HepG2 (cell line): ENCODE measurements at regions not wholly inside any gene's neighbourhood (a gene's known extent, or its start where the extent isn't known, plus 50 kb on each side); places are given as distances from the start of the nearest gene placed in this dataset.
A peak's percentile ranks its signal among the peaks of the same experiment; 100 is the strongest.

Experiments
- AKAP8 ChIP-seq: sonication (generic); formaldehyde crosslinking; IDR thresholded peaks from 2 replicates; pipeline ENCODE4 v1.5.1; 2020; ENCODE audit warnings: mild to moderate bottlenecking, missing genetic modification reagents
- ARNT2 ChIP-seq: sonication (generic); formaldehyde crosslinking; IDR thresholded peaks from 2 replicates; pipeline ENCODE4 v1.8.0; 2022; ENCODE audit warnings: mild to moderate bottlenecking, low read depth, missing genetic modification reagents, moderate library complexity
- CREM ChIP-seq, 2 experiments: sonication (generic) in 1 of 2; formaldehyde crosslinking in 1 of 2; IDR thresholded peaks; 2 replicates each; pipeline versions ENCODE4 v1.4.0 to v1.6.1; 2016 to 2020; ENCODE audit warnings: antibody characterized with exemption in 1 of 2, mild to moderate bottlenecking in 1 of 2, missing genetic modification reagents in 1 of 2
- FOXK2 ChIP-seq: fragments of 450-650 bp; IDR thresholded peaks from 2 replicates; pipeline ENCODE4 v1.6.1; 2016
- FUBP1 ChIP-seq: sonication (generic); formaldehyde crosslinking; IDR thresholded peaks from 2 replicates; pipeline ENCODE4 v1.5.1; 2020; ENCODE audit warnings: missing genetic modification reagents, mild to moderate bottlenecking, borderline replicate concordance
- HDAC1 ChIP-seq: sonication (generic); formaldehyde crosslinking; IDR thresholded peaks from 2 replicates; pipeline ENCODE4 v1.5.1; 2020; ENCODE audit warnings: mild to moderate bottlenecking, missing genetic modification reagents
- MEIS1 ChIP-seq: sonication (generic); formaldehyde crosslinking; IDR thresholded peaks from 2 replicates; pipeline ENCODE4 v1.9.0; 2021; ENCODE audit warnings: mild to moderate bottlenecking, missing genetic modification reagents, moderate library complexity, borderline replicate concordance
- MZF1 ChIP-seq: sonication (generic); formaldehyde crosslinking; IDR thresholded peaks from 2 replicates; pipeline ENCODE4 v1.8.1; 2023; ENCODE audit warnings: mild to moderate bottlenecking, missing genetic modification reagents, borderline replicate concordance
- PATZ1 ChIP-seq: sonication (generic); formaldehyde crosslinking; IDR thresholded peaks from 2 replicates; pipeline ENCODE4 v1.4.0; 2020; ENCODE audit warnings: missing genetic modification reagents
- PBX2 ChIP-seq: IDR thresholded peaks from 2 replicates; pipeline ENCODE4 v1.6.1; 2016; ENCODE audit warnings: control low read depth
- ZNF253 ChIP-seq: sonication (generic); formaldehyde crosslinking; IDR thresholded peaks from 2 replicates; pipeline ENCODE4 v1.8.0; 2022; ENCODE audit warnings: mild to moderate bottlenecking, missing genetic modification reagents, borderline replicate concordance
- ZNF451 ChIP-seq: sonication (generic); formaldehyde crosslinking; IDR thresholded peaks from 2 replicates; pipeline ENCODE4 v1.5.0; 2020; ENCODE audit warnings: mild to moderate bottlenecking, missing genetic modification reagents
- ZNF512 ChIP-seq: sonication (generic); formaldehyde crosslinking; IDR thresholded peaks from 2 replicates; pipeline ENCODE4 v1.4.0; 2020; ENCODE audit warnings: mild to moderate bottlenecking, missing genetic modification reagents
- ZNF512B ChIP-seq: sonication (generic); formaldehyde crosslinking; IDR thresholded peaks from 2 replicates; pipeline ENCODE4 v1.5.1; 2020; ENCODE audit warnings: missing genetic modification reagents, mild to moderate bottlenecking, borderline replicate concordance
- ZNF549 ChIP-seq: sonication (generic); formaldehyde crosslinking; IDR thresholded peaks from 2 replicates; pipeline ENCODE4 v1.5.0; 2020; ENCODE audit warnings: missing genetic modification reagents
- ZNF557 ChIP-seq: sonication (generic); formaldehyde crosslinking; IDR thresholded peaks from 2 replicates; pipeline ENCODE4 v1.4.0; 2020; ENCODE audit warnings: missing genetic modification reagents
- ZNF761 ChIP-seq: sonication (generic); formaldehyde crosslinking; conservative IDR thresholded peaks from 2 replicates; pipeline ENCODE4 v1.4.0; 2020; ENCODE audit warnings: mild to moderate bottlenecking, missing genetic modification reagents
- ZNF777 ChIP-seq: sonication (generic); formaldehyde crosslinking; IDR thresholded peaks from 2 replicates; pipeline ENCODE4 v1.4.0; 2020; ENCODE audit warnings: missing genetic modification reagents
- ZNF816 ChIP-seq: sonication (generic); formaldehyde crosslinking; IDR thresholded peaks from 2 replicates; pipeline ENCODE4 v1.8.0; 2022; ENCODE audit warnings: missing genetic modification reagents, mild to moderate bottlenecking, borderline replicate concordance

GRCh38 chr20:53739799-53740785, 146.5 kb upstream of the ZNF217 start (continued):
- TF ChIP-seq PATZ1 (CRISPR knock-in tag) (peak; percentile 92), ZNF451 (no peak), FOXK2 (no peak), CREM (IDR thresholded peaks at IDR 0.05) (peak; percentile 21; the same call in 1 of the 2 replicates), CREM (CRISPR knock-in tag; IDR thresholded peaks at IDR 0.05) (no peak), MZF1 (CRISPR knock-in tag) (no peak), ZNF557 (CRISPR knock-in tag) (no peak), AKAP8 (CRISPR knock-in tag) (no peak; the same call in 1 of the 2 replicates), ARNT2 (CRISPR knock-in tag) (no peak), FUBP1 (CRISPR knock-in tag) (no peak), ZNF777 (CRISPR knock-in tag) (no peak), MEIS1 (CRISPR knock-in tag) (peak; percentile 34; the same call in 1 of the 2 replicates), ZNF512 (CRISPR knock-in tag) (no peak), ZNF816 (no peak), ZNF549 (CRISPR knock-in tag) (no peak), ZNF761 (CRISPR knock-in tag) (0 out of 2 replicates have a peak, but pooled peaks have one; percentile 24), ZNF253 (no peak), HDAC1 (CRISPR knock-in tag) (peak; percentile 15; the same call in 1 of the 2 replicates), PBX2 (CRISPR knock-in tag) (no peak), ZNF512B (CRISPR knock-in tag) (no peak; the same call in 1 of the 2 replicates)
